ENCODE measurements at regions not wholly inside any gene's neighbourhood (a gene's known extent, or its start where the extent isn't known, plus 50 kb on each side); places are given as distances from the start of the nearest gene placed in this dataset.

DNA sequence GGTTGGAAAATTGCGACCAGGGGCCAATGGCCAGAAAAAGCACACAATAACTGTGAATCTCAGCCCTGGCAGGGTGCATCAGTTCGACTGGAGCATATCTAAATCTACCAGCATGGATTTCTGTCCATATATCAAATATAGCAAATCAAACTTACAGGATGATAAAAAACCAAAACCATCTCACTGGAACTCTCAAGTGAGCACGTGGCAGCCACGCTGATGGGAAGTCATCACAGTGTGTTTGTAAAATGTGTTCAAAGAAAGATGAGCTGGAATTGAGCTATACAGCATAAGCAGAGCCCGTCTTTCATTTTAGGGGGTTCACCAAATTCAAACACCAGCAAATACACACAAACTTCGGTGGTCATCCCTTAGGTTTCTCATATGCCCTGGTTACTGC is 610.1 kb downstream of the AJAP1 start:
- Histone ChIP-seq H3K9me3 (ENCODE audit: control extremely low read depth in 1 of 3, control insufficient read depth in 2 of 3, insufficient read depth in 1 of 3, low read length in 2 of 3) (peaks cover 0 to 19% (median 0%) of the 10 kb centered on the region in 3 donors), H3K9ac (ENCODE audit: low read length) (no peak overlapping the region), H3K4me1 (ENCODE audit: control insufficient read depth in 2 of 2, insufficient read depth in 2 of 2, low read length in 2 of 2) (no peaks in the 10 kb centered on the region), H3K36me3 (replicated peaks in 1 of 2; ENCODE audit: control extremely low read depth in 1 of 2, control insufficient read depth in 1 of 2, extremely low read depth in 1 of 2, insufficient read depth in 2 of 2, low read length in 1 of 2) (no peaks in the 10 kb centered on the region), H2AFZ (ENCODE audit: insufficient read depth, low read depth, low read length, poor library complexity, severe bottlenecking) (no peak overlapping the region), H3K27ac (ENCODE audit: low read length in 2 of 2) (no peak overlapping the region), H3K4me3 (ENCODE audit: control extremely low read depth in 1 of 5, extremely low read depth in 1 of 5, insufficient read depth in 1 of 5, low read depth in 2 of 5, low read length in 4 of 5) (no peak overlapping the region), H4K20me1 (ENCODE audit: control insufficient read depth, insufficient read depth, low read length, poor library complexity, severe bottlenecking) (no peaks in the 10 kb centered on the region), H3K27me3 (replicated peaks in 1 of 4; ENCODE audit: control extremely low read depth in 1 of 4, control insufficient read depth in 3 of 4, insufficient read depth in 4 of 4, low read length in 3 of 4) (no peaks in the 10 kb centered on the region), H3K79me2 (ENCODE audit: control insufficient read depth, insufficient read depth, low read length) (no peaks in the 10 kb centered on the region), H3K4me2 (replicated peaks; ENCODE audit: low read depth, low read length, poor library complexity, severe bottlenecking) (no peak overlapping the region)
- TF ChIP-seq CTCF (IDR thresholded peaks at IDR 0.05) = no peak
- no peak for TF ChIP-seq EZH2 (IDR thresholded peaks at IDR 0.05; ENCODE audit: borderline replicate concordance, insufficient read depth, low read depth, low read length, poor library complexity, severe bottlenecking)
- DNase-seq = no peak
- H3K4me3 Mint-ChIP-seq = no peak overlapping the region
- peaks cover 16% of the 10 kb centered on the region for H3K9me3 Mint-ChIP-seq (ENCODE audit: insufficient read depth)
- no peaks in the 10 kb centered on the region for H3K4me1 Mint-ChIP-seq
- ChIA-PET POLR2A (no interaction called here), CTCF (no interaction called here)
- intact Hi-C loops (cut with micrococcal nuclease) = no loop called here
- no peaks in the 10 kb centered on the region for H3K27me3 Mint-ChIP-seq
- 71% methylated on average over 2 of the region's 6 CpGs for whole genome bisulfite sequencing (ENCODE audit: insufficient coverage)
- ATAC-seq (ENCODE audit: low read depth) = no peak
- H3K27ac Mint-ChIP-seq = no peak overlapping the region

DNA sequence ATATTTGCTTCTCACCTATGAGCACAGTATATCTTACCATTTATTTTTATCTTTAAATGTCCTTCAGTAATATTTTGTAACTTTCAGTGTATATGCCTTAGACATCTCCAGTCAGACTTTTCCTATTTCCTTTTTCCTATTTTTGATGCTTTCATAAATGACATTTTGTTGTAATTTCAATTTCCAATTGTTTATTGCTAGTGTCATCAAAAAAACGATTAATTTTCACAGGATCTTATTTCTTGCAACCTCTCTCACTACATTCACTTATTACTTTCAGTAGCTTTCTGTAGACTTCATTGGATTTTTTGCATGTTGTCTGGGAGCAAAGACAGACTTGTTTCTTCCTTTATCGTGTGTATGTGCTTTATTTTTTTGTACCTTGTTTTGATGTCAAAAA is 602.4 kb downstream of the AJAP1 start:
- ATAC-seq (ENCODE audit: low read depth) (no peak), DNase-seq (no peak)
- H3K27ac Mint-ChIP-seq = no peak overlapping the region
- Histone ChIP-seq H3K4me3 (ENCODE audit: control extremely low read depth in 1 of 5, extremely low read depth in 1 of 5, insufficient read depth in 1 of 5, low read depth in 2 of 5, low read length in 4 of 5) (no peak overlapping the region), H3K36me3 (replicated peaks in 1 of 2; ENCODE audit: control extremely low read depth in 1 of 2, control insufficient read depth in 1 of 2, extremely low read depth in 1 of 2, insufficient read depth in 2 of 2, low read length in 1 of 2) (no peaks in the 10 kb centered on the region), H3K4me2 (replicated peaks; ENCODE audit: low read depth, low read length, poor library complexity, severe bottlenecking) (no peak overlapping the region), H3K9ac (ENCODE audit: low read length) (no peak overlapping the region), H3K4me1 (ENCODE audit: control insufficient read depth in 2 of 2, insufficient read depth in 2 of 2, low read length in 2 of 2) (no peaks in the 10 kb centered on the region), H3K27me3 (replicated peaks in 1 of 4; ENCODE audit: control extremely low read depth in 1 of 4, control insufficient read depth in 3 of 4, insufficient read depth in 4 of 4, low read length in 3 of 4) (no peaks in the 10 kb centered on the region), H2AFZ (ENCODE audit: insufficient read depth, low read depth, low read length, poor library complexity, severe bottlenecking) (no peak overlapping the region), H3K9me3 (ENCODE audit: control extremely low read depth in 1 of 3, control insufficient read depth in 2 of 3, insufficient read depth in 1 of 3, low read length in 2 of 3) (peaks cover 0 to 22% (median 3%) of the 10 kb centered on the region in 3 donors), H3K27ac (ENCODE audit: low read length in 2 of 2) (no peak overlapping the region), H3K79me2 (ENCODE audit: control insufficient read depth, insufficient read depth, low read length) (no peaks in the 10 kb centered on the region), H4K20me1 (ENCODE audit: control insufficient read depth, insufficient read depth, low read length, poor library complexity, severe bottlenecking) (no peaks in the 10 kb centered on the region)
- H3K27me3 Mint-ChIP-seq = no peaks in the 10 kb centered on the region
- no peak overlapping the region for H3K4me3 Mint-ChIP-seq
- CTCF ChIA-PET = no interaction called here
- TF ChIP-seq EZH2 (IDR thresholded peaks at IDR 0.05; ENCODE audit: borderline replicate concordance, insufficient read depth, low read depth, low read length, poor library complexity, severe bottlenecking) (no peak), CTCF (IDR thresholded peaks at IDR 0.05) (no peak)
- POLR2A ChIA-PET = no interaction called here
- H3K9me3 Mint-ChIP-seq (ENCODE audit: insufficient read depth) = peaks cover 10% of the 10 kb centered on the region
- 78% methylated on average over 1 of the region's 2 CpGs for WGBS (ENCODE audit: insufficient coverage)
- H3K4me1 Mint-ChIP-seq = no peaks in the 10 kb centered on the region
- intact Hi-C loops (cut with micrococcal nuclease) = no loop called here
